ENCODE measurements at regions not wholly inside any gene's neighbourhood (a gene's known extent, or its start where the extent isn't known, plus 50 kb on each side); places are given as distances from the start of the nearest gene placed in this dataset.

DNA sequence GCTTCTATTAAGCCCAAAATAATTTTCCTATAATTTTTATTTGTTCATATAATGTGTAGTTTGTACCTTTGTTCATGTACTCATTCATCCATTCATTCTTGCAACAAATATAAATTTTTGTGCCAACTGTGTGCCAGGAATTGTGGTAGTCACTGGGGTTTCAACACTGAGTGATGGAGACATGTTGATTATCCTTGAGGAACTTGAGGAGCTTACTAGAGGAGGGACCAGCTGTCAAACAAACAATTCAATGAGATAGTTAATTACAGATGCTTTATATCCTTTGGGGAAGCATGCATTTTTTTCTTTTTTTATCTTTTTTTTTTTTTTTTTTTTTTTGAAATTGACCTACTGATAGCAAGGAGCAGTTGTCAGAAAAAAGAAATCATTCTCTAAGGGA lies 324.8 kb downstream of the GABRG2 start:
- no peaks in the 10 kb centered on the region for H3K79me2 ChIP-seq (ENCODE audit: low read length)
- H4K20me1 ChIP-seq (ENCODE audit: insufficient read depth, low read depth, low read length), result no peaks in the 10 kb centered on the region
- H3K9ac ChIP-seq (ENCODE audit: low read length), result no peak overlapping the region
- H3K27ac ChIP-seq (ENCODE audit: low read length), result no peak overlapping the region
- no peak overlapping the region for H3K4me2 ChIP-seq (ENCODE audit: low read depth, low read length, poor library complexity, severe bottlenecking)
- H3K4me3 ChIP-seq (ENCODE audit: low read length), result no peak overlapping the region
- DNase-seq, result no peak
- no peaks in the 10 kb centered on the region for H3K4me1 ChIP-seq (ENCODE audit: low read length)
- H3K27me3 ChIP-seq (ENCODE audit: low read length), result no peaks in the 10 kb centered on the region
- no peaks in the 10 kb centered on the region for H3K36me3 ChIP-seq (ENCODE audit: insufficient read depth, low read length)
- H3K9me2 ChIP-seq (replicated peaks; ENCODE audit: insufficient read depth, low read length), result no peaks in the 10 kb centered on the region
- H3K9me3 ChIP-seq (ENCODE audit: low read length), result peaks cover 30% of the 10 kb centered on the region
- no peak overlapping the region for H2AFZ ChIP-seq (ENCODE audit: low read length)

GRCh38 chr5:162393534-162393933 lies 326.0 kb downstream of the GABRG2 start:
- Histone ChIP-seq H3K9ac (ENCODE audit: low read length) (no peak overlapping the region), H3K27ac (ENCODE audit: low read length) (no peak overlapping the region), H4K20me1 (ENCODE audit: insufficient read depth, low read depth, low read length) (no peaks in the 10 kb centered on the region), H3K9me2 (replicated peaks; ENCODE audit: insufficient read depth, low read length) (no peaks in the 10 kb centered on the region), H3K4me3 (ENCODE audit: low read length) (no peak overlapping the region), H3K4me1 (ENCODE audit: low read length) (no peaks in the 10 kb centered on the region), H3K79me2 (ENCODE audit: low read length) (no peaks in the 10 kb centered on the region), H3K36me3 (ENCODE audit: insufficient read depth, low read length) (no peaks in the 10 kb centered on the region), H3K4me2 (ENCODE audit: low read depth, low read length, poor library complexity, severe bottlenecking) (no peak overlapping the region), H3K9me3 (ENCODE audit: low read length) (peaks cover 38% of the 10 kb centered on the region), H2AFZ (ENCODE audit: low read length) (no peak overlapping the region), H3K27me3 (ENCODE audit: low read length) (no peaks in the 10 kb centered on the region)
- DNase-seq, result no peak

GRCh38 chr5:162407614-162408013 lies 340.0 kb downstream of the GABRG2 start:
- H4K20me1 ChIP-seq (ENCODE audit: insufficient read depth, low read depth, low read length), result no peaks in the 10 kb centered on the region
- H3K9ac ChIP-seq (ENCODE audit: low read length), result no peak overlapping the region
- H3K27me3 ChIP-seq (ENCODE audit: low read length), result no peaks in the 10 kb centered on the region
- H2AFZ ChIP-seq (ENCODE audit: low read length), result no peak overlapping the region
- no peak overlapping the region for H3K27ac ChIP-seq (ENCODE audit: low read length)
- H3K4me1 ChIP-seq (ENCODE audit: low read length), result no peaks in the 10 kb centered on the region
- DNase-seq, result no peak
- H3K4me2 ChIP-seq (ENCODE audit: low read depth, low read length, poor library complexity, severe bottlenecking), result no peak overlapping the region
- H3K9me2 ChIP-seq (replicated peaks; ENCODE audit: insufficient read depth, low read length), result no peaks in the 10 kb centered on the region
- H3K36me3 ChIP-seq (ENCODE audit: insufficient read depth, low read length), result no peaks in the 10 kb centered on the region
- H3K9me3 ChIP-seq (ENCODE audit: low read length), result 0 out of 2 replicates have a peak, but pooled peaks cover 4% of the 10 kb centered on the region
- no peaks in the 10 kb centered on the region for H3K79me2 ChIP-seq (ENCODE audit: low read length)
- H3K4me3 ChIP-seq (ENCODE audit: low read length), result no peak overlapping the region

- no peaks in the 10 kb centered on the region for H3K79me2 ChIP-seq (ENCODE audit: low read length)
- no peaks in the 10 kb centered on the region for H3K36me3 ChIP-seq (ENCODE audit: insufficient read depth, low read length)
- no peak overlapping the region for H2AFZ ChIP-seq (ENCODE audit: low read length)
- no peaks in the 10 kb centered on the region for H3K9me2 ChIP-seq (replicated peaks; ENCODE audit: insufficient read depth, low read length)
- no peak overlapping the region for H3K4me3 ChIP-seq (ENCODE audit: low read length)
- 0 out of 2 replicates have a peak, but pooled peaks cover 4% of the 10 kb centered on the region for H3K9me3 ChIP-seq (ENCODE audit: low read length)
- no peak overlapping the region for H3K27ac ChIP-seq (ENCODE audit: low read length)
- no peaks in the 10 kb centered on the region for H3K4me1 ChIP-seq (ENCODE audit: low read length)
- H3K4me2 ChIP-seq (ENCODE audit: low read depth, low read length, poor library complexity, severe bottlenecking), result no peak overlapping the region
- H3K9ac ChIP-seq (ENCODE audit: low read length), result no peak overlapping the region
- H3K27me3 ChIP-seq (ENCODE audit: low read length), result no peaks in the 10 kb centered on the region
- no peak for DNase-seq
- H4K20me1 ChIP-seq (ENCODE audit: insufficient read depth, low read depth, low read length), result no peaks in the 10 kb centered on the region
Measured at GRCh38 chr5:162410365-162410764, 342.8 kb downstream of the GABRG2 start.

DNA sequence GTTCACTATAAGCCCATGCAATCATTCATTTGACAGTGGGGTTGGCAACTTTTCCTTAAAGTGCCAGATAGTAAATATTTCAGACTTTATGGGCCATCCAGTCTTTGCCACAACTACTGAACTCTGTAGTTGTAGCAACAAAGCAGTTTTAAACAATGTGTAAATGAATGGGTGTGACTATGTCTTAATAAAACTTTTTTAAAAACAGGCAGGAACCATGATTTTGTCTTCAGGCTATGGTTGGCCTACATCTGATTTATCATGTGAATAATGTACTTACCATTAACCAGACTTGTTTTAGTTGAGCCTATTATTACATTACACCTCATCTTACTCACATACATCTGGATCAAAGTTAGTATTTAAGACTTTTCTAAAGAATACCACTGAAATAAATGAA lies 361.6 kb downstream of the GABRG2 start:
- Histone ChIP-seq H3K79me2 (ENCODE audit: low read length) (no peaks in the 10 kb centered on the region), H3K36me3 (ENCODE audit: insufficient read depth, low read length) (no peaks in the 10 kb centered on the region), H3K27ac (ENCODE audit: low read length) (no peak overlapping the region), H2AFZ (ENCODE audit: low read length) (no peak overlapping the region), H3K9ac (ENCODE audit: low read length) (no peak overlapping the region), H3K4me1 (ENCODE audit: low read length) (no peaks in the 10 kb centered on the region), H3K4me2 (ENCODE audit: low read depth, low read length, poor library complexity, severe bottlenecking) (no peak overlapping the region), H3K4me3 (ENCODE audit: low read length) (no peak overlapping the region), H3K9me2 (replicated peaks; ENCODE audit: insufficient read depth, low read length) (no peaks in the 10 kb centered on the region), H3K9me3 (ENCODE audit: low read length) (peaks cover 21% of the 10 kb centered on the region), H4K20me1 (ENCODE audit: insufficient read depth, low read depth, low read length) (no peaks in the 10 kb centered on the region), H3K27me3 (ENCODE audit: low read length) (no peaks in the 10 kb centered on the region)
- DNase-seq, result no peak

DNA sequence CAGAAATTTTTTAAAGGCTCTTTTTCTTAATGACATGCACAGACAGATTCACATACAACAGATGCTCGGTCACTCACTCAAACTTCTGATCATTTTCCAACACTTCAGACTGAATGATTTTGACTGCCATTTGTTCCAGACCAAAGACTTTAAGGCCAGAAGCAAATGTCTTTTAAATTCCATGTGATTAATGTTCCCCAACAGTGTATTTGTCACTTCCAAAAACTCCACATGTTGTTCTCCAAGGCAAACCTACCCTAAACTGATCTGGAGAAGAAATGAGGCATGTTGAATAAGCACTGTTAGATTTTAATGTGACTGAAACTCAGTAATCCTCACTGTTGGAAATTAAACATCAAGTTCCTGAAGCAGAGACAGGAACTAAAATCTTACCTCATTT lies 366.7 kb downstream of the GABRG2 start:
- no peak for DNase-seq
- H3K9ac ChIP-seq (ENCODE audit: low read length), result no peak overlapping the region
- H3K4me3 ChIP-seq (ENCODE audit: low read length), result no peak overlapping the region
- H3K9me2 ChIP-seq (replicated peaks; ENCODE audit: insufficient read depth, low read length), result no peaks in the 10 kb centered on the region
- no peaks in the 10 kb centered on the region for H4K20me1 ChIP-seq (ENCODE audit: insufficient read depth, low read depth, low read length)
- no peak overlapping the region for H3K27ac ChIP-seq (ENCODE audit: low read length)
- peaks cover 20% of the 10 kb centered on the region for H3K9me3 ChIP-seq (ENCODE audit: low read length)
- H3K4me2 ChIP-seq (ENCODE audit: low read depth, low read length, poor library complexity, severe bottlenecking), result no peak overlapping the region
- no peaks in the 10 kb centered on the region for H3K27me3 ChIP-seq (ENCODE audit: low read length)
- H3K79me2 ChIP-seq (ENCODE audit: low read length), result no peaks in the 10 kb centered on the region
- H2AFZ ChIP-seq (ENCODE audit: low read length), result no peak overlapping the region
- no peaks in the 10 kb centered on the region for H3K4me1 ChIP-seq (ENCODE audit: low read length)
- H3K36me3 ChIP-seq (ENCODE audit: insufficient read depth, low read length), result no peaks in the 10 kb centered on the region

GRCh38 chr5:162436055-162436454 lies 368.5 kb downstream of the GABRG2 start:
- H3K4me2 ChIP-seq (ENCODE audit: low read depth, low read length, poor library complexity, severe bottlenecking), result no peak overlapping the region
- H3K27ac ChIP-seq (ENCODE audit: low read length), result no peak overlapping the region
- H3K4me1 ChIP-seq (ENCODE audit: low read length), result no peaks in the 10 kb centered on the region
- H3K9me2 ChIP-seq (replicated peaks; ENCODE audit: insufficient read depth, low read length), result no peaks in the 10 kb centered on the region
- peaks cover 28% of the 10 kb centered on the region for H3K9me3 ChIP-seq (ENCODE audit: low read length)
- H2AFZ ChIP-seq (ENCODE audit: low read length), result no peak overlapping the region
- H3K4me3 ChIP-seq (ENCODE audit: low read length), result no peak overlapping the region
- no peaks in the 10 kb centered on the region for H3K79me2 ChIP-seq (ENCODE audit: low read length)
- no peaks in the 10 kb centered on the region for H3K36me3 ChIP-seq (ENCODE audit: insufficient read depth, low read length)
- no peaks in the 10 kb centered on the region for H4K20me1 ChIP-seq (ENCODE audit: insufficient read depth, low read depth, low read length)
- no peak overlapping the region for H3K9ac ChIP-seq (ENCODE audit: low read length)
- no peaks in the 10 kb centered on the region for H3K27me3 ChIP-seq (ENCODE audit: low read length)
- DNase-seq, result no peak

- Histone ChIP-seq H3K4me1 (ENCODE audit: low read length) (no peaks in the 10 kb centered on the region), H3K9me3 (ENCODE audit: low read length) (peaks cover 15% of the 10 kb centered on the region), H3K9me2 (replicated peaks; ENCODE audit: insufficient read depth, low read length) (no peaks in the 10 kb centered on the region), H4K20me1 (ENCODE audit: insufficient read depth, low read depth, low read length) (no peaks in the 10 kb centered on the region), H2AFZ (ENCODE audit: low read length) (no peak overlapping the region), H3K9ac (ENCODE audit: low read length) (no peak overlapping the region), H3K4me2 (ENCODE audit: low read depth, low read length, poor library complexity, severe bottlenecking) (no peak overlapping the region), H3K4me3 (ENCODE audit: low read length) (no peak overlapping the region), H3K36me3 (ENCODE audit: insufficient read depth, low read length) (no peaks in the 10 kb centered on the region), H3K27ac (ENCODE audit: low read length) (no peak overlapping the region), H3K27me3 (ENCODE audit: low read length) (no peaks in the 10 kb centered on the region), H3K79me2 (ENCODE audit: low read length) (no peaks in the 10 kb centered on the region)
- DNase-seq, result no peak
Measured at GRCh38 chr5:162444129-162444762, 376.7 kb downstream of the GABRG2 start.

Measured in Karpas-422 (cell line).